Endothelial cell of umbilical vein (primary cell): ENCODE measurements at regions not wholly inside any gene's neighbourhood (a gene's known extent, or its start where the extent isn't known, plus 50 kb on each side); places are given as distances from the start of the nearest gene placed in this dataset.

Experiments used
- BruUV-seq: library from RNA; stranded (reverse); fragments of 400-500 nt; replicated peaks from 2 replicates; lab custom pipeline; 2021; lab: Mats Ljungman, UMichigan
- CTCF ChIA-PET: fragments of 300-600, 350-600 bp; sonication (Branson Sonifier 250); formaldehyde crosslinking; loops from one replicate; lab custom pipeline; 2021; ENCODE audit warnings: antibody characterized with exemption, inconsistent platforms; lab: Charles Lee
- POLR2A ChIA-PET: fragments of 300-600, 350-600 bp; sonication (Branson Sonifier 250); formaldehyde crosslinking; loops from one replicate; lab custom pipeline; 2021; ENCODE audit warnings: antibody characterized with exemption, inconsistent platforms; lab: Charles Lee
- DNase-seq: peaks from one replicate; pipeline ENCODE4 v3.0.0-alpha.2; 2011; ENCODE audit warnings: low read depth, low spot score
- FAIRE-seq: peaks from 2 replicates; lab custom pipeline; 2011; peaks lifted over from hg19 to GRCh38; lab: Jason Lieb, UNC
- H2AFZ ChIP-seq: 2 replicates; pipeline ENCODE4 v1.6.0; 2012; ENCODE audit warnings: low read depth, low read length, control low read depth, inconsistent platforms
- H3K27ac ChIP-seq: 2 replicates; pipeline ENCODE4 v1.5.1; 2011; ENCODE audit warnings: low read depth, mild to moderate bottlenecking, control low read depth, low read length, moderate library complexity; ENCODE audit not compliant: insufficient read depth
- H3K27me3 ChIP-seq, 2 experiments: 2 replicates each; pipeline versions ENCODE4 v1.6.0 to v1.6.1; 2011; ENCODE audit warnings: low read length in 2 of 2, mixed read lengths in 1 of 2; ENCODE audit not compliant: control insufficient read depth in 2 of 2, insufficient read depth in 2 of 2
- H3K36me3 ChIP-seq, 2 experiments: 2 replicates in 1 of 2; 3 replicates in 1 of 2; pipeline ENCODE4 v1.5.1; 2011; ENCODE audit warnings: low read length in 2 of 2, mild to moderate bottlenecking in 1 of 2, moderate library complexity in 1 of 2; ENCODE audit not compliant: control insufficient read depth in 2 of 2, insufficient read depth in 2 of 2; ENCODE audit errors: extremely low read depth in 1 of 2
- H3K4me1 ChIP-seq: 3 replicates; pipeline ENCODE4 v1.5.1; 2011; ENCODE audit warnings: mild to moderate bottlenecking, low read length; ENCODE audit not compliant: control insufficient read depth, insufficient read depth; ENCODE audit errors: extremely low read depth
- H3K4me2 ChIP-seq: 2 replicates; pipeline ENCODE4 v1.6.1; 2011; ENCODE audit warnings: low read length, control low read depth, mixed read lengths; ENCODE audit not compliant: insufficient read depth
- H3K4me3 ChIP-seq, 3 experiments: fragments of 200-600 bp in 1 of 3; sonication (generic), shearing (Covaris generic) in 1 of 3; replicated peaks in 1 of 3; 2 replicates each; pipeline ENCODE4 v1.5.1; 2011 to 2016; ENCODE audit warnings: control low read depth in 3 of 3, low read length in 3 of 3, mild to moderate bottlenecking in 2 of 3, inconsistent platforms in 1 of 3, low read depth in 1 of 3, moderate library complexity in 1 of 3; ENCODE audit not compliant: insufficient read depth in 1 of 3
- H3K79me2 ChIP-seq: 2 replicates; pipeline ENCODE4 v1.6.0; 2012; ENCODE audit warnings: low read length, inconsistent platforms; ENCODE audit not compliant: control insufficient read depth, insufficient read depth
- H3K9ac ChIP-seq: replicated peaks from 2 replicates; pipeline ENCODE3; 2011; ENCODE audit warnings: low read length, control low read depth; ENCODE audit not compliant: insufficient read depth; ENCODE audit errors: extremely low read depth
- H3K9me1 ChIP-seq: replicated peaks from 3 replicates; pipeline ENCODE4 v1.6.0; 2011; ENCODE audit warnings: mild to moderate bottlenecking, low read length; ENCODE audit not compliant: control insufficient read depth, insufficient read depth; ENCODE audit errors: extremely low read depth
- H3K9me3 ChIP-seq: replicated peaks from 2 replicates; pipeline ENCODE4 v1.5.1; 2012; ENCODE audit warnings: low read length, inconsistent platforms; ENCODE audit not compliant: control insufficient read depth, insufficient read depth
- H4K20me1 ChIP-seq: replicated peaks from 2 replicates; pipeline ENCODE3; 2011; ENCODE audit warnings: mild to moderate bottlenecking, low read length; ENCODE audit not compliant: control insufficient read depth, insufficient read depth; ENCODE audit errors: extremely low read depth
- EZH2 ChIP-seq: IDR thresholded peaks from 2 replicates; pipeline ENCODE4 v1.6.1; 2012; ENCODE audit warnings: borderline replicate concordance, low read depth, mild to moderate bottlenecking, moderate library complexity, low read length, inconsistent platforms; ENCODE audit not compliant: severe bottlenecking
- FOS ChIP-seq: IDR thresholded peaks from 2 replicates; pipeline ENCODE4 v1.6.1; 2011; ENCODE audit warnings: mild to moderate bottlenecking, low read length, moderate library complexity, borderline replicate concordance; ENCODE audit not compliant: insufficient read depth
- GATA2 ChIP-seq: IDR thresholded peaks from 2 replicates; pipeline ENCODE4 v1.7.0; 2011; ENCODE audit warnings: low read depth, mild to moderate bottlenecking, moderate library complexity, mixed read lengths, low read length; ENCODE audit not compliant: insufficient read length, insufficient read depth
- JUN ChIP-seq: IDR thresholded peaks from 2 replicates; pipeline ENCODE4 v1.6.1; 2011; ENCODE audit warnings: borderline replicate concordance, low read depth; ENCODE audit not compliant: insufficient read length, insufficient read depth
- MYC ChIP-seq: IDR thresholded peaks from one replicate; pipeline ENCODE4 v1.6.1; 2011; ENCODE audit warnings: mild to moderate bottlenecking, low read depth, low read length
- POLR2A ChIP-seq: IDR thresholded peaks from 2 replicates; pipeline ENCODE4 v1.6.1; 2012; ENCODE audit warnings: low read depth, mild to moderate bottlenecking, control low read depth, low read length
- POLR2AphosphoS5 ChIP-seq: IDR thresholded peaks from 2 replicates; pipeline ENCODE4 v1.6.1; 2012; ENCODE audit warnings: low read depth, mild to moderate bottlenecking, control low read depth, low read length, moderate library complexity; ENCODE audit not compliant: insufficient read depth
- dilution Hi-C: fragments of 300-500 bp; cut with MboI; formaldehyde crosslinking; loops from one replicate; pipeline ENCODE4 v1.15.0; 2019; ENCODE audit warnings: low sequenced_read_pairs; ENCODE audit not compliant: extremely low pct_ligation_motif_present
- intact Hi-C: fragments of 100-400 bp; cut with micrococcal nuclease; formaldehyde crosslinking; loops from one replicate; pipeline ENCODE4 v1.10.0; 2022
- TF ChIP-seq, protein P1 (sequence below), 2 donors: IDR thresholded peaks; 1 replicate in 1 of 2; 2 replicates in 1 of 2; pipeline ENCODE4 v1.5.1; 2011; ENCODE audit warnings: low read length in 2 of 2, mild to moderate bottlenecking in 2 of 2, moderate library complexity in 2 of 2, control low read depth in 1 of 2, inconsistent platforms in 1 of 2, low read depth in 1 of 2; ENCODE audit not compliant: insufficient read depth in 1 of 2; ENCODE audit errors: extremely low read depth in 1 of 2
- TF ChIP-seq, protein P2 (sequence below): IDR thresholded peaks from 2 replicates; pipeline ENCODE4 v1.6.1; 2011; ENCODE audit not compliant: insufficient read depth, insufficient read length

DNA sequence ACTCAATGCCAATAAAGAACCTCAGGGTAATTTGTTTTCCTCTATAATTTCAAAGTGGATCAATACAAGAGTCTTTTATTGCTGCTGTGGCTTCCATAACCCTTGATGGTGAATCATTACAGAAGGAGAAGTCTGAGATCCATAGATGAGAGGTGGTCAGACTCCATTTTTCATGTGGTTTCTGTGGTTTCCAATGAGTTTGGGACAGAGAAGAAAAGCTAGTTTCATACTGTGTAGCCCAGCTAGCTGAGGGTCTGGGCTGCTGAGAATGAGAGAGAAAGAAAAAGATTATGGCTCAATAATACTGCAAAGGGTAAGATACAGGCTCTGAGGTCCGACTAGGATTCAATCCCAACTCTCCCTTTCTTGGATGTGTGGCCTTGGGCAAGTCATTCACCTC, 180.6 kb upstream of the LRRN1 start:
- ChIA-PET POLR2A (no interaction called here), CTCF (no interaction called here)
- dilution Hi-C loops (no loop called here), intact Hi-C loops (no loop called here)
- no peak for FAIRE-seq
- H3K27me3 ChIP-seq = no peaks in the 10 kb centered on the region
- no peaks in the 10 kb centered on the region for H4K20me1 ChIP-seq
- H3K36me3 ChIP-seq = no peaks in the 10 kb centered on the region
- TF ChIP-seq, protein P1, sequence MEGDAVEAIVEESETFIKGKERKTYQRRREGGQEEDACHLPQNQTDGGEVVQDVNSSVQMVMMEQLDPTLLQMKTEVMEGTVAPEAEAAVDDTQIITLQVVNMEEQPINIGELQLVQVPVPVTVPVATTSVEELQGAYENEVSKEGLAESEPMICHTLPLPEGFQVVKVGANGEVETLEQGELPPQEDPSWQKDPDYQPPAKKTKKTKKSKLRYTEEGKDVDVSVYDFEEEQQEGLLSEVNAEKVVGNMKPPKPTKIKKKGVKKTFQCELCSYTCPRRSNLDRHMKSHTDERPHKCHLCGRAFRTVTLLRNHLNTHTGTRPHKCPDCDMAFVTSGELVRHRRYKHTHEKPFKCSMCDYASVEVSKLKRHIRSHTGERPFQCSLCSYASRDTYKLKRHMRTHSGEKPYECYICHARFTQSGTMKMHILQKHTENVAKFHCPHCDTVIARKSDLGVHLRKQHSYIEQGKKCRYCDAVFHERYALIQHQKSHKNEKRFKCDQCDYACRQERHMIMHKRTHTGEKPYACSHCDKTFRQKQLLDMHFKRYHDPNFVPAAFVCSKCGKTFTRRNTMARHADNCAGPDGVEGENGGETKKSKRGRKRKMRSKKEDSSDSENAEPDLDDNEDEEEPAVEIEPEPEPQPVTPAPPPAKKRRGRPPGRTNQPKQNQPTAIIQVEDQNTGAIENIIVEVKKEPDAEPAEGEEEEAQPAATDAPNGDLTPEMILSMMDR (IDR thresholded peaks at IDR 0.05; ENCODE audit: extremely low read depth in 1 of 2, insufficient read depth in 1 of 2, low read depth in 1 of 2, low read length in 2 of 2) = no peak
- TF ChIP-seq POLR2AphosphoS5 (no peak), POLR2A (no peak), GATA2 (no peak), JUN (no peak), FOS (no peak), MYC (no peak), EZH2 (no peak)
- TF ChIP-seq, protein P2, sequence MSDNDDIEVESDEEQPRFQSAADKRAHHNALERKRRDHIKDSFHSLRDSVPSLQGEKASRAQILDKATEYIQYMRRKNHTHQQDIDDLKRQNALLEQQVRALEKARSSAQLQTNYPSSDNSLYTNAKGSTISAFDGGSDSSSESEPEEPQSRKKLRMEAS = no peak
- no peak for DNase-seq
- no TSS peak for BruUV-seq
- H3K9me1 ChIP-seq = no peaks in the 10 kb centered on the region
- no peaks in the 10 kb centered on the region for H3K79me2 ChIP-seq
- no peaks in the 10 kb centered on the region for H3K4me1 ChIP-seq
- H3K4me2 ChIP-seq = no peak overlapping the region
- peaks cover 3% of the 10 kb centered on the region for H3K9me3 ChIP-seq
- no peak overlapping the region for H3K4me3 ChIP-seq
- no peak overlapping the region for H2AFZ ChIP-seq
- no peak overlapping the region for H3K9ac ChIP-seq
- H3K27ac ChIP-seq = no peak overlapping the region
